ENCODE measurements at regions not wholly inside any gene's neighbourhood (a gene's known extent, or its start where the extent isn't known, plus 50 kb on each side); places are given as distances from the start of the nearest gene placed in this dataset.

DNA sequence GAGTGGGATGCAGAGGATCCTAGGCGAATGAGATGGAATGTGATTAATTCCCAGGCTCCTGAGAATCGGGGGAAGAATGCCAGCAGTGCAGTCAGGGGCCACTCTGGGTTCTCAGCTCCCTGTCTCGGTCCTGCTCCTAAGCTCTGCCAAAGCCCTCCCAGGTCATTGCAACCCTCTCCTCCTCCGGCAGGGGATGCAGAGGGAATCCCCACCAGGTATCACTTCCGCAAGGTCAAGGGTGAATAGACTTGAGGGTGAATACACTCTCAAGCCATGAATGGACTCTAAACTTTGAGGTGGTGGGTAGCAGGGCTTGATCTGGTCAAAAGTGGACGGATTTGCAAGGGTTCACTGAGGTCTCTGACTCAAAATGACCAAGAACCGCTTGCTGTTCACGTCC is 139.3 kb upstream of the MXRA5 start:
- ChIA-PET POLR2A (no interaction called here), CTCF (no interaction called here)
- DNase-seq (ENCODE audit: low read depth, low spot score) (no peak), ATAC-seq (no peak)
- no peaks in the 10 kb centered on the region for H3K9me3 ChIP-seq (ENCODE audit: control insufficient read depth, insufficient read depth, low read depth, low read length)
- H3K27me3 ChIP-seq (ENCODE audit: control insufficient read depth, insufficient read depth, low read length) = no peaks in the 10 kb centered on the region
- intact Hi-C loops (cut with micrococcal nuclease; ENCODE audit: unreplicated experiment) (no loop called here), in situ Hi-C loops (cut with HindIII; ENCODE audit: low pct_unique_long_range_greater_than_20kb, low sequenced_read_pairs) (no loop called here)
- BruUV-seq (replicated peaks) = no TSS peak
- no peak for TF ChIP-seq TCF7L2 (IDR thresholded peaks at IDR 0.05; ENCODE audit: low read depth, low read length)
- TF ChIP-seq, protein P1, sequence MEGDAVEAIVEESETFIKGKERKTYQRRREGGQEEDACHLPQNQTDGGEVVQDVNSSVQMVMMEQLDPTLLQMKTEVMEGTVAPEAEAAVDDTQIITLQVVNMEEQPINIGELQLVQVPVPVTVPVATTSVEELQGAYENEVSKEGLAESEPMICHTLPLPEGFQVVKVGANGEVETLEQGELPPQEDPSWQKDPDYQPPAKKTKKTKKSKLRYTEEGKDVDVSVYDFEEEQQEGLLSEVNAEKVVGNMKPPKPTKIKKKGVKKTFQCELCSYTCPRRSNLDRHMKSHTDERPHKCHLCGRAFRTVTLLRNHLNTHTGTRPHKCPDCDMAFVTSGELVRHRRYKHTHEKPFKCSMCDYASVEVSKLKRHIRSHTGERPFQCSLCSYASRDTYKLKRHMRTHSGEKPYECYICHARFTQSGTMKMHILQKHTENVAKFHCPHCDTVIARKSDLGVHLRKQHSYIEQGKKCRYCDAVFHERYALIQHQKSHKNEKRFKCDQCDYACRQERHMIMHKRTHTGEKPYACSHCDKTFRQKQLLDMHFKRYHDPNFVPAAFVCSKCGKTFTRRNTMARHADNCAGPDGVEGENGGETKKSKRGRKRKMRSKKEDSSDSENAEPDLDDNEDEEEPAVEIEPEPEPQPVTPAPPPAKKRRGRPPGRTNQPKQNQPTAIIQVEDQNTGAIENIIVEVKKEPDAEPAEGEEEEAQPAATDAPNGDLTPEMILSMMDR (IDR thresholded peaks at IDR 0.05) = no peak
- TF ChIP-seq SIN3A (IDR thresholded peaks at IDR 0.05; ENCODE audit: borderline replicate concordance, insufficient read depth, low read depth, low read length) = no peak
- no peaks in the 10 kb centered on the region for H3K4me1 ChIP-seq (ENCODE audit: control insufficient read depth, insufficient read depth, low read length)
- no peaks in the 10 kb centered on the region for H3K36me3 ChIP-seq (ENCODE audit: control insufficient read depth, insufficient read depth, low read length)
- H3K4me3 ChIP-seq (ENCODE audit: low read depth in 2 of 2, low read length in 2 of 2) = no peak overlapping the region
- no peak overlapping the region for H3K27ac ChIP-seq (ENCODE audit: low read length)

GRCh38 chrX:3479026-3479425 is 132.6 kb upstream of the MXRA5 start:
- in situ Hi-C loops (cut with HindIII; ENCODE audit: low pct_unique_long_range_greater_than_20kb, low sequenced_read_pairs) = no loop called here
- no peak for ATAC-seq
- POLR2A ChIA-PET = no interaction called here
- H3K4me3 ChIP-seq (ENCODE audit: low read depth in 2 of 2, low read length in 2 of 2) = no peak overlapping the region
- no peaks in the 10 kb centered on the region for H3K36me3 ChIP-seq (ENCODE audit: control insufficient read depth, insufficient read depth, low read length)
- no peaks in the 10 kb centered on the region for H3K9me3 ChIP-seq (ENCODE audit: control insufficient read depth, insufficient read depth, low read depth, low read length)
- H3K27ac ChIP-seq (ENCODE audit: low read length) = no peak overlapping the region
- no TSS peak for BruUV-seq (replicated peaks)
- no peak for DNase-seq (ENCODE audit: low read depth, low spot score)
- TF ChIP-seq SIN3A (IDR thresholded peaks at IDR 0.05; ENCODE audit: borderline replicate concordance, insufficient read depth, low read depth, low read length) = no peak
- TF ChIP-seq, protein P2, sequence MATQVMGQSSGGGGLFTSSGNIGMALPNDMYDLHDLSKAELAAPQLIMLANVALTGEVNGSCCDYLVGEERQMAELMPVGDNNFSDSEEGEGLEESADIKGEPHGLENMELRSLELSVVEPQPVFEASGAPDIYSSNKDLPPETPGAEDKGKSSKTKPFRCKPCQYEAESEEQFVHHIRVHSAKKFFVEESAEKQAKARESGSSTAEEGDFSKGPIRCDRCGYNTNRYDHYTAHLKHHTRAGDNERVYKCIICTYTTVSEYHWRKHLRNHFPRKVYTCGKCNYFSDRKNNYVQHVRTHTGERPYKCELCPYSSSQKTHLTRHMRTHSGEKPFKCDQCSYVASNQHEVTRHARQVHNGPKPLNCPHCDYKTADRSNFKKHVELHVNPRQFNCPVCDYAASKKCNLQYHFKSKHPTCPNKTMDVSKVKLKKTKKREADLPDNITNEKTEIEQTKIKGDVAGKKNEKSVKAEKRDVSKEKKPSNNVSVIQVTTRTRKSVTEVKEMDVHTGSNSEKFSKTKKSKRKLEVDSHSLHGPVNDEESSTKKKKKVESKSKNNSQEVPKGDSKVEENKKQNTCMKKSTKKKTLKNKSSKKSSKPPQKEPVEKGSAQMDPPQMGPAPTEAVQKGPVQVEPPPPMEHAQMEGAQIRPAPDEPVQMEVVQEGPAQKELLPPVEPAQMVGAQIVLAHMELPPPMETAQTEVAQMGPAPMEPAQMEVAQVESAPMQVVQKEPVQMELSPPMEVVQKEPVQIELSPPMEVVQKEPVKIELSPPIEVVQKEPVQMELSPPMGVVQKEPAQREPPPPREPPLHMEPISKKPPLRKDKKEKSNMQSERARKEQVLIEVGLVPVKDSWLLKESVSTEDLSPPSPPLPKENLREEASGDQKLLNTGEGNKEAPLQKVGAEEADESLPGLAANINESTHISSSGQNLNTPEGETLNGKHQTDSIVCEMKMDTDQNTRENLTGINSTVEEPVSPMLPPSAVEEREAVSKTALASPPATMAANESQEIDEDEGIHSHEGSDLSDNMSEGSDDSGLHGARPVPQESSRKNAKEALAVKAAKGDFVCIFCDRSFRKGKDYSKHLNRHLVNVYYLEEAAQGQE (IDR thresholded peaks at IDR 0.05; ENCODE audit: insufficient read depth in 1 of 2, low read depth in 2 of 2, low read length in 1 of 2) = no peak
- TF ChIP-seq, protein P1 (IDR thresholded peaks at IDR 0.05) = no peak
- H3K4me1 ChIP-seq (ENCODE audit: control insufficient read depth, insufficient read depth, low read length) = no peaks in the 10 kb centered on the region
- CTCF ChIA-PET = no interaction called here
- no peaks in the 10 kb centered on the region for H3K27me3 ChIP-seq (ENCODE audit: control insufficient read depth, insufficient read depth, low read length)
- intact Hi-C loops (cut with micrococcal nuclease; ENCODE audit: unreplicated experiment) = no loop called here

DNA sequence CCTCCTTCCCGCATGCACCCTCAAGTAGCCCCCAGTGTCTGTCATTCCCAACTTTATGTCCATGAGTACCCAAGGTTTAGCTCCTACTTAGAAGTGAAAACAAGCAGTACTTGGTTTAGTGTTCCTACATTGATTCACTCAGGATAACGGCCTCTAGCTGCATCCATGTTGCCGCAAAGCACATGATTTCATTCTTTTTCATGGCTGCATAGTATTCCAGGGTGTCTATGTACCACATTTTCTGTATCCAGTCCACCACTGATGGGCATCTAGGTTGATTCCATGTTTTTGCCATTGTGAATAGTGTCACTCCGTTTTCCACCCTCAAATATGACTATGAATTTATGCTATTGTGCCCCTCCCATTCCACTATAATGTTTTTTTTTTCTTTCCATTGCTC is 130.5 kb upstream of the MXRA5 start:
- DNase-seq (ENCODE audit: low read depth, low spot score) (no peak), ATAC-seq (no peak)
- in situ Hi-C loops (cut with HindIII; ENCODE audit: low pct_unique_long_range_greater_than_20kb, low sequenced_read_pairs) = no loop called here
- Histone ChIP-seq H3K4me3 (ENCODE audit: low read depth in 2 of 2, low read length in 2 of 2) (no peak overlapping the region), H3K27me3 (ENCODE audit: control insufficient read depth, insufficient read depth, low read length) (no peaks in the 10 kb centered on the region), H3K9me3 (ENCODE audit: control insufficient read depth, insufficient read depth, low read depth, low read length) (no peaks in the 10 kb centered on the region), H3K4me1 (ENCODE audit: control insufficient read depth, insufficient read depth, low read length) (no peaks in the 10 kb centered on the region), H3K27ac (ENCODE audit: low read length) (no peak overlapping the region), H3K36me3 (ENCODE audit: control insufficient read depth, insufficient read depth, low read length) (no peaks in the 10 kb centered on the region)
- POLR2A ChIA-PET = no interaction called here
- intact Hi-C loops (cut with micrococcal nuclease; ENCODE audit: unreplicated experiment) = no loop called here
- TF ChIP-seq, protein P2 (IDR thresholded peaks at IDR 0.05; ENCODE audit: insufficient read depth in 1 of 2, low read depth in 2 of 2, low read length in 1 of 2) = no peak
- TF ChIP-seq TCF7L2 (IDR thresholded peaks at IDR 0.05; ENCODE audit: low read depth, low read length) = no peak
- TF ChIP-seq, protein P1 (IDR thresholded peaks at IDR 0.05) = no peak
- TF ChIP-seq POLR2AphosphoS5 (IDR thresholded peaks at IDR 0.05; ENCODE audit: low read depth, low read length) = no peak
- no peak for TF ChIP-seq SIN3A (IDR thresholded peaks at IDR 0.05; ENCODE audit: borderline replicate concordance, insufficient read depth, low read depth, low read length)
- CTCF ChIA-PET = no interaction called here
- BruUV-seq (replicated peaks) = no TSS peak

All from Panc1 (cell line).